Activated naive CD4-positive, alpha-beta T cell (primary cell): ENCODE measurements at regions not wholly inside any gene's neighbourhood (a gene's known extent, or its start where the extent isn't known, plus 50 kb on each side); places are given as distances from the start of the nearest gene placed in this dataset.
"Not testable (repeated sequence)": the region's sequence is repeated elsewhere in the genome, so short reads cannot be mapped to it uniquely, and the experiment has no call there.

Experiments
- DNase-seq, 4 experiments: peaks; one replicate each; lab custom pipeline; 2025; lab: John Stamatoyannopoulos, UW

GRCh38 chr4:129682586-129682985 lies 586.6 kb downstream of the C4orf33 start:
- DNase-seq, result no peak

GRCh38 chr4:129707949-129708348 lies 612.0 kb downstream of the C4orf33 start:
- no peak for DNase-seq

- no peak for DNase-seq
Measured at GRCh38 chr4:129708784-129709183, 612.8 kb downstream of the C4orf33 start.

GRCh38 chr4:129738175-129738574 lies 642.2 kb downstream of the C4orf33 start:
- DNase-seq, result no peak

GRCh38 chr4:129747756-129748155 lies 651.8 kb downstream of the C4orf33 start:
- no peak for DNase-seq

GRCh38 chr4:129748991-129749390 lies 653.0 kb downstream of the C4orf33 start:
- no peak for DNase-seq

- no peak for DNase-seq
Measured at GRCh38 chr4:129751646-129752045, 655.7 kb downstream of the C4orf33 start.

- DNase-seq, result no peak
Measured at GRCh38 chr4:129783596-129783995, 687.6 kb downstream of the C4orf33 start.

GRCh38 chr4:129788486-129788885 lies 692.5 kb downstream of the C4orf33 start:
- DNase-seq, result no peak

GRCh38 chr4:129804461-129804981 lies 708.6 kb downstream of the C4orf33 start:
- no peak for DNase-seq

GRCh38 chr4:129806986-129807385 lies 711.0 kb downstream of the C4orf33 start:
- DNase-seq, result no peak

- DNase-seq, result no peak
Measured at GRCh38 chr4:129808242-129808641, 712.3 kb downstream of the C4orf33 start.

- DNase-seq, result no peak
Measured at GRCh38 chr4:129821073-129821472, 725.1 kb downstream of the C4orf33 start.

GRCh38 chr4:129821963-129822362 lies 726.0 kb downstream of the C4orf33 start:
- no peak for DNase-seq

GRCh38 chr4:129822701-129823100 lies 726.7 kb downstream of the C4orf33 start:
- DNase-seq, result no peak

GRCh38 chr4:129823105-129823504 lies 727.2 kb downstream of the C4orf33 start:
- DNase-seq, result no peak

- no peak for DNase-seq
Measured at GRCh38 chr4:129829373-129829772, 733.4 kb downstream of the C4orf33 start.

GRCh38 chr4:129839687-129840086 lies 743.7 kb downstream of the C4orf33 start:
- DNase-seq, result no peak

GRCh38 chr4:129842096-129842495 lies 746.1 kb downstream of the C4orf33 start:
- DNase-seq, result no peak

- no peak for DNase-seq
Measured at GRCh38 chr4:129852434-129852833, 756.5 kb downstream of the C4orf33 start.

- DNase-seq, result not testable (repeated sequence)
Measured at GRCh38 chr4:129853685-129854467, 757.9 kb downstream of the C4orf33 start.

- DNase-seq, result no peak
Measured at GRCh38 chr4:129862461-129862860, 766.5 kb downstream of the C4orf33 start.

GRCh38 chr4:129863206-129863605 lies 767.3 kb downstream of the C4orf33 start:
- DNase-seq, result no peak

GRCh38 chr4:129883996-129884395 lies 788.0 kb downstream of the C4orf33 start:
- DNase-seq, result no peak
